ENCODE measurements at regions not wholly inside any gene's neighbourhood (a gene's known extent, or its start where the extent isn't known, plus 50 kb on each side); places are given as distances from the start of the nearest gene placed in this dataset.

DNA sequence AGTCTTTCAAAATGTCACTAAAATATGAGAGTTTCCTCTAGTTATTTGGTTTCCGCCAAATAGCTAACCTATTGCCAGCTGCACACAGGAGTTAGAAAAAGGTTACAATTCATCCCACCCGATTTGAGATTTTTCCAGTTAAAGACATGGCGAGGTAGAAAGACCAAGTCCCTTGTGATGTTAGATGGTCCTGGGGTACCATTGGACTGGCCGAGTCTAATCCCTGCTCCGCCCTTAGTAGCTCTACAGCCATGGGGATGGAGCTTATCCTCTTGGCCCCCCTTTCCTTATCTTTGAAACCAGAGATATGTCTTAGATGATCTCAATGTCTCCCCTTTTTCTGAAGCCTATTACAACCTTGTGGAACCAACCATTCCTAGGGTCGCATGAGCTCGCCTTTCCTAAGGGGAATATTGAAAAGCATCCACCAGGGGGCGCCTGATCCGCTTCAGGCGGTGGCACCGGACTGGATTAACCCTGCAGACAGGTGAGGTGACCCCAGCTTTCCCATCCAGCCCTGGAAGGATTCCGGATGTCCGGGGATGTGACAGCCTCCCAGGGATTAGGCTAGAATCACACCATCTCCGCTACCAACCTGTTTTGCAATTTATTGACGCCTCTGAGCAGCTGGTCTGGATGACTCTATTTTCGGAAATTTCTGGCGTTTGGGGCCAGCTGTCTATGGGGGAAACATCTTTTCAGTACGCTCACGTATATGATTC is 68.3 kb upstream of the SIM2 start (continued):
- TF ChIP-seq FOXM1 (IDR thresholded peaks at IDR 0.05; ENCODE audit: low read depth): no peak
- no peak for TF ChIP-seq FOXM1 (CRISPR knock-in tag; IDR thresholded peaks at IDR 0.05; ENCODE audit: low read depth)
- TF ChIP-seq, protein P1, sequence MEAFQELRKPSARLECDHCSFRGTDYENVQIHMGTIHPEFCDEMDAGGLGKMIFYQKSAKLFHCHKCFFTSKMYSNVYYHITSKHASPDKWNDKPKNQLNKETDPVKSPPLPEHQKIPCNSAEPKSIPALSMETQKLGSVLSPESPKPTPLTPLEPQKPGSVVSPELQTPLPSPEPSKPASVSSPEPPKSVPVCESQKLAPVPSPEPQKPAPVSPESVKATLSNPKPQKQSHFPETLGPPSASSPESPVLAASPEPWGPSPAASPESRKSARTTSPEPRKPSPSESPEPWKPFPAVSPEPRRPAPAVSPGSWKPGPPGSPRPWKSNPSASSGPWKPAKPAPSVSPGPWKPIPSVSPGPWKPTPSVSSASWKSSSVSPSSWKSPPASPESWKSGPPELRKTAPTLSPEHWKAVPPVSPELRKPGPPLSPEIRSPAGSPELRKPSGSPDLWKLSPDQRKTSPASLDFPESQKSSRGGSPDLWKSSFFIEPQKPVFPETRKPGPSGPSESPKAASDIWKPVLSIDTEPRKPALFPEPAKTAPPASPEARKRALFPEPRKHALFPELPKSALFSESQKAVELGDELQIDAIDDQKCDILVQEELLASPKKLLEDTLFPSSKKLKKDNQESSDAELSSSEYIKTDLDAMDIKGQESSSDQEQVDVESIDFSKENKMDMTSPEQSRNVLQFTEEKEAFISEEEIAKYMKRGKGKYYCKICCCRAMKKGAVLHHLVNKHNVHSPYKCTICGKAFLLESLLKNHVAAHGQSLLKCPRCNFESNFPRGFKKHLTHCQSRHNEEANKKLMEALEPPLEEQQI (IDR thresholded peaks at IDR 0.05): no peak
- TF ChIP-seq, protein P2, sequence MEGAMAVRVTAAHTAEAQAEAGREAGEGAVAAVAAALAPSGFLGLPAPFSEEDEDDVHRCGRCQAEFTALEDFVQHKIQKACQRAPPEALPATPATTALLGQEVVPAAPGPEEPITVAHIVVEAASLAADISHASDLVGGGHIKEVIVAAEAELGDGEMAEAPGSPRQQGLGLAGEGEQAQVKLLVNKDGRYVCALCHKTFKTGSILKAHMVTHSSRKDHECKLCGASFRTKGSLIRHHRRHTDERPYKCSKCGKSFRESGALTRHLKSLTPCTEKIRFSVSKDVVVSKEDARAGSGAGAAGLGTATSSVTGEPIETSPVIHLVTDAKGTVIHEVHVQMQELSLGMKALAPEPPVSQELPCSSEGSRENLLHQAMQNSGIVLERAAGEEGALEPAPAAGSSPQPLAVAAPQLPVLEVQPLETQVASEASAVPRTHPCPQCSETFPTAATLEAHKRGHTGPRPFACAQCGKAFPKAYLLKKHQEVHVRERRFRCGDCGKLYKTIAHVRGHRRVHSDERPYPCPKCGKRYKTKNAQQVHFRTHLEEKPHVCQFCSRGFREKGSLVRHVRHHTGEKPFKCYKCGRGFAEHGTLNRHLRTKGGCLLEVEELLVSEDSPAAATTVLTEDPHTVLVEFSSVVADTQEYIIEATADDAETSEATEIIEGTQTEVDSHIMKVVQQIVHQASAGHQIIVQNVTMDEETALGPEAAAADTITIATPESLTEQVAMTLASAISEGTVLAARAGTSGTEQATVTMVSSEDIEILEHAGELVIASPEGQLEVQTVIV (CRISPR knock-in tag; IDR thresholded peaks at IDR 0.05; ENCODE audit: borderline replicate concordance): no peak
- TF ChIP-seq RAD21 (CRISPR knock-in tag; conservative IDR thresholded peaks at IDR 0.05 in 1 of 2, IDR thresholded peaks at IDR 0.05 in 1 of 2): peak; percentile 54 to 78
- no peak for TF ChIP-seq ZNF764 (CRISPR knock-in tag; IDR thresholded peaks at IDR 0.05; ENCODE audit: low read depth)
